Peyer's patch (tissue), 4 donors: ENCODE measurements at regions not wholly inside any gene's neighbourhood (a gene's known extent, or its start where the extent isn't known, plus 50 kb on each side); places are given as distances from the start of the nearest gene placed in this dataset.

Experiments
- CTCF ChIP-seq, 6 experiments: fragments of 450-650 bp in 4 of 6; fragments of 200-600 bp in 2 of 6; sonication (generic) in 1 of 6; IDR thresholded peaks; one replicate each; pipeline ENCODE4 v1.5.1; 2017 to 2019; ENCODE audit warnings: antibody characterized with exemption in 6 of 6, mild to moderate bottlenecking in 3 of 6, moderate library complexity in 1 of 6
- POLR2A ChIP-seq, 2 donors: fragments of 450-650 bp; IDR thresholded peaks; one replicate each; pipeline ENCODE4 v1.5.1; 2017; ENCODE audit warnings: antibody characterized with exemption in 2 of 2, mild to moderate bottlenecking in 2 of 2, moderate library complexity in 2 of 2

- TF ChIP-seq CTCF (IDR thresholded peaks at IDR 0.05), result no peak
- TF ChIP-seq POLR2A (IDR thresholded peaks at IDR 0.05), result no peak
These were observed 507.7 kb upstream of the SLC35B3 start for GRCh38 chr6:8943073-8943472.
